Stimulated activated CD4-positive, alpha-beta T cell treated with anti-CD3 and anti-CD28 coated beads, Interleukin-2, amount 100 ng/mL, for 4 hours (primary cell): ENCODE measurements at regions not wholly inside any gene's neighbourhood (a gene's known extent, or its start where the extent isn't known, plus 50 kb on each side); places are given as distances from the start of the nearest gene placed in this dataset.
"Not testable (repeated sequence)": the region's sequence is repeated elsewhere in the genome, so short reads cannot be mapped to it uniquely, and the experiment has no call there.

Experiments used
- DNase-seq: peaks from one replicate; pipeline ENCODE4 v3.0.0-alpha.2; 2020; ENCODE audit warnings: low read depth

GRCh38 chr16:29234536-29235275 is 171.8 kb downstream of the NPIPB11 start:
- DNase-seq, result not testable (repeated sequence)

GRCh38 chr16:29233705-29234404 is 172.7 kb downstream of the NPIPB11 start:
- DNase-seq, result not testable (repeated sequence)

GRCh38 chr16:29232811-29233704 is 173.5 kb downstream of the NPIPB11 start:
- no peak for DNase-seq

GRCh38 chr16:29232160-29232705 is 174.3 kb downstream of the NPIPB11 start:
- not testable (repeated sequence) for DNase-seq

- no peak for DNase-seq
These were observed 175.3 kb downstream of the NPIPB11 start for GRCh38 chr16:29231244-29231643.

GRCh38 chr16:29230671-29231096 is 175.8 kb downstream of the NPIPB11 start:
- no peak for DNase-seq

GRCh38 chr16:29230006-29230668 is 176.4 kb downstream of the NPIPB11 start:
- DNase-seq, result not testable (repeated sequence)

GRCh38 chr16:29229616-29230005 is 176.9 kb downstream of the NPIPB11 start:
- DNase-seq, result not testable (repeated sequence)

- DNase-seq, result not testable (repeated sequence)
These were observed 177.6 kb downstream of the NPIPB11 start for GRCh38 chr16:29228664-29229611.

- DNase-seq, result peak; percentile 31
These were observed 178.5 kb downstream of the NPIPB11 start for GRCh38 chr16:29227751-29228663.

- DNase-seq, result no peak
These were observed 179.7 kb downstream of the NPIPB11 start for GRCh38 chr16:29226782-29227181.

GRCh38 chr16:29224675-29225074 is 181.8 kb downstream of the NPIPB11 start:
- DNase-seq, result not testable (repeated sequence)

GRCh38 chr16:29222615-29223014 is 183.9 kb downstream of the NPIPB11 start:
- DNase-seq, result not testable (repeated sequence)

- not testable (repeated sequence) for DNase-seq
These were observed 184.5 kb downstream of the NPIPB11 start for GRCh38 chr16:29222008-29222407.

GRCh38 chr16:29221281-29221955 is 185.1 kb downstream of the NPIPB11 start:
- not testable (repeated sequence) for DNase-seq

GRCh38 chr16:29220647-29221191 is 185.8 kb downstream of the NPIPB11 start:
- DNase-seq, result not testable (repeated sequence)

- not testable (repeated sequence) for DNase-seq
These were observed 186.4 kb downstream of the NPIPB11 start for GRCh38 chr16:29219966-29220646.

GRCh38 chr16:29219562-29219961 is 186.9 kb downstream of the NPIPB11 start:
- DNase-seq, result not testable (repeated sequence)
